ENCODE measurements at regions not wholly inside any gene's neighbourhood (a gene's known extent, or its start where the extent isn't known, plus 50 kb on each side); places are given as distances from the start of the nearest gene placed in this dataset.
"Not testable (repeated sequence)": the region's sequence is repeated elsewhere in the genome, so short reads cannot be mapped to it uniquely, and the experiment has no call there.

DNA sequence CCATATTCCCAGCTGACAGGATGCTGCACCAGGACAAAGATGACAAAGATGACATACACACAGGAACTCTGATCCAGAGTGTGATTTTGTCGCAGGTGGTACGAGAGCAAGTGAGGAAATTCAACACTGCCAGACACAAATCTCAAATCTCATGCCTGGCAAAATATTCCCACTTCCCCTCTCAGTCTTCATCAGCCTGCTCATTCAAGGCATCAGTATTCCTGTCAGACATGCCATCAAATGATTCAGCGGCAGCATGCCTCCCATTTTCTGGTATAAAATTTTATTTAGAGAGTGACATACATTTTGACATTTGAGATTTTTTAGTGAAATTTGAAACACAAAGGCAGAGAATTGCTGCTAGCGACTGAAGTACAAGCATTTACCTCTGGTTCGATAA, 228.1 kb upstream of the LMCD1 start:
- DNase-seq: no peak

DNA sequence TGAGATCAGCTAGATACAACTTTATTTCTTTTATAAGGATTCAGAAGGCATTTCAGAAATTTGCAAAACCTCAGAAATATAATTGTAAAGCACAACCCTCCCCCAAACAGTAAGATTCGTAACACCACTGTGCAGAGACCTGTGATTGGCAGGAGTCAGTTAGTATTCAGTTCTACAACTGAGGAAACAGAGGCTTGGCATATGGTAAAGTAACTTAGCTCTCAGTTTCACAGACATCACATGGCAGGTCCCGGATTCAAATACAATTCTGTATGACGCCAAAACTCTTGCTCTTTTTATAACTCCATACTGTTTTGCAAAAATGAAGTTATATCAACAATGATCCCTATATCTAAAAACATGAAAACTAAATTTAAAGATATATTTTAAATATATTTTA, 225.6 kb upstream of the LMCD1 start:
- no peak for DNase-seq

DNA sequence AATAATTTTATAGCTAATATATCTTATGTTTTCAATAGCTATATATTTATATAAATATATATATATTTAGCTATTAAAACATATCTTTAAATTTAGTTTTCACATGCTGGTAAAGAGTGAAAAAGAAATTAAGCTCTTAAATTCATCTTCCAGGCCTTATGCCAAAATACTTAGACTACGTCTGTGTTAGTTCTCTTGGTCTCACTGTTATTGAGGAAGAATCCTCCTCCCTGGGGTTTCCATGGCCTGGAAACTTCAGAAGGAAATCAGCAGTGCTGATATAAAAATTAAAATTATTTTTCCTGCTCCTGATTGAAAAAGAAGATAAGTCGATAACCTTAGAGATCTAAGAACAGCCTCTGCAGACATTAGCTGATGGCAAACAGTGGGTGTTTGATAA, 225.1 kb upstream of the LMCD1 start:
- DNase-seq: no peak

DNA sequence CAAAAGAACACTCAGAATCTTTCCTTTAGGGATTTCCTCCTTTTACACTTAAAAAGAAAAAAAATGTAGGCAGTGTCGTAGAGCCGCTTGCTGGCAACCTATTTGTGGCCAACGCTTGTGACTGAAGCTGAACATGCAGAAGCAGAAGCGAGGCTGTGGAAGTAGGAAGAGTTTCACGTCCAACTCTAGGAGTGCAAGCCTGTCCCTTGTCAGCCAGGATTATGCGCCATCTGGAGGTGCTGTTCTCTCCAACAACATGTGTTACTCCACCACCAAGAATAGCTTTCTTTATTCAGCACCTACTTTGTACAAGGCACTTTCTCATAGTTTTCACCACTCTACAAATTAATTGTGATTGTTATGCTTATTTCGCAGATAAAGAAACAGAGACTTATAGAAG, 223.2 kb upstream of the LMCD1 start:
- no peak for DNase-seq

DNA sequence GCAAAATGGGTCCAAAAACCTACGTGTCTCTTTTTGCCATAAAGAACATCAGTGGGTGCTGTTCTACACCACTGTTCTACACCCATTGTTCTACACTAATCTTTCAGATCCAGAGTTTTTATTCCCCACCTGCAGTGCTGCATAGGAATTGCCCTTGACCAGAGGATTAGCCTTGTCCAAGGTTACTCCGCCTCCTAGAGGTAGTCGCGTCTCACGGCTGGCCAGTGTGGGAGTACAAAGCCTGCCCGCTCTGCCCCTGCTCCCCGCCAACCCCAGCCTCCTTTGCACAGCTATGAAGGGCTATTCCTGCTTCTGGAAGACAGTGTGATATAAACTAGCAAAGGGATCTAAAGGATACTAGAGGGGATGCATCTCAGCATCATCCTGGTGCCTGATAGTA, 222.1 kb upstream of the LMCD1 start:
- no peak for DNase-seq

DNA sequence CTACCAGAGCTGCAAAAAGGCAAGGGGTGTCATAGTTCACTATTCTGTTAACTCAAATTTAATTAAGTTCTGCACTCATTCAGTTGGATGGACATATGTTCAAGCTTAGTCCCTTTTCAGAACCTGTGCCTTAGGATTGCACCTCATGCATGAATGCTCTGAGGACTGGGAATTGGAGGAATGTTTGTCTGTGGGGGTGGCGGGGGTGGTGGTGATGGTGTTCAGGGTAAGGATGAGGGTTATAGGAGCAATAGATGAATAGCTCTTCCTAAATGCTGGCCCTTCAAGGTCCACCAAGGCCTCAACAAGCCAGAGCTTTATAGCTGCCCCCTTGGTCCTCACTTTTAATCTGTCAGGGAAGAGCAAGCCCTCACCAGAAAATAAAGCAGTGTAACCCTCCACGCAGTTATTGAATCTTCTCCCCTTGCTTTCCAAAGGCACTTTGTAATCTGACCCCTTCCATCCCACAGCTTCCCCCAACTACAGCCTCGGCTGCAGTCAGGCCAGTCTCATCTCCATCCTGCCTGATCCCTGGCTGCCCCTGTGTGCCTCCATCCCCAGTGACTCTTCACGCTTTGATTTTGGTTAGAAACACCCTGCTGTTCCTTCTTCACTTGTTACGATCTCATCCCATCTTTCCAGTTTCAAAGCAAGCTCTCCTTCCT, 221.6 kb upstream of the LMCD1 start:
- no peak for DNase-seq

DNA sequence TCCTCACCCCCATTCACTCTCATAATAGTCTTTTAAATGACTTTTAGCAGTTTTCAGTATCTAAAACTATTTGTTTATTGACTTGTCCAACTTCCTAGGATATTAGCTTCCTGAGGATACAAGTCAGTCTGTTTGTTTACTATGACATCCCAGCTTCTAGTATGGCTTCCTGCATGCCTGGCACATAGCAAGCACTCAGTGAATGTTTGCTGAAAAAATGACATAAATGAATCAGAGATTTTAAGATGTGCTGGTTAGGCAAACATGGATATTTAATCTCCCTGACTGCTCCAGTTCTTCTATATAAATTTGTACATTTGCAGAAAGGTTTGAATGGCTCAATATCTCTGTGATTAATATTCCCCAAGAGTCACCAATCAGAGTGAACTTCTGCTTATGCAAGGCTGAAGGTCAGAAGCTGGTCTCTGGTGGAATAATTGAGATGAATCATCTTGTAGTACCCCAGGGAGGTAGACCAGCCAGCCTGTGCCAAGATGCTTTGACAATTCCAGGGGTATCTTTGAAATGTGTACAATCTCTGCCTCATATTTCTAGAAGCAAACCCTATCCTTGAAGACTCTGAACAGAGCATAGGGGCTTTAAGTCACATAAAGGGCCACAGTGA, 219.0 kb upstream of the LMCD1 start:
- DNase-seq: no peak

DNA sequence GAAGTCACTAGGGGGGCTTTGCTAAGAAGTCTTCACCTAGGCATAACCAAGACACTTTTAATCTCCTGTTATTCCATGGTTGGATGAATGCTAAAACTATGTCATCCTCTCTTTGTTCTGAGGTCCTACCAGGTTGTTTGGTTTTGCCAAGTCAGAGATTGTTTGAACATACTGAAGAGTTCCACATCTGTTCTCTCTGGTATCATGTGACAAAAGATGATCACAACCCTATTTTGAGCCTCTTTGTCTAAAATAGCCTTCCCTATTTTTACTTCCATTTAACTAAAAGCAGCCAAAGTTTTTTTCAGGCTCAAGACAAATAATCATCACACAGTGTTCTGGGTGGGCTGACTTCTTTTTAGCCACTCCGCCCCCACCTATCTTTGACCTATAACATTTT, 218.4 kb upstream of the LMCD1 start:
- DNase-seq: no peak

DNA sequence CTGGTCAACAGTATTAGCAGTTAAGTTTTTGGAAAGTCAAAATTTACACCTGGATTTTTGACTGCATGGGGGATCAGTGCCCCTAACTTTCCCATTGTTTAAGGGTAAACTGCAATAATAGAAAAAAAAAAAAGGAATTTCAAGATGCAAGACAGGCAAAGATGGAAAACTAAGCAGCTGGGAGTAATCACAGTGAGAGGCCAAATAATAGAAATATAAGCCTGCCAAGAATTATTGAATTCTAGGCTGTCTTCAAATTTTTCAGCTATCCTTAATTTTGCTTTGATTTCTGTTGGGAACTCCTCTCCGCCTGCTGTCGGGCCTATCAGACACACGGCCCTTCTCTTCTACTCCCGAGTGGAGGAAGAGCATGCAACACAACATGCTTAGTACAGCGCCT, 215.5 kb upstream of the LMCD1 start:
- DNase-seq: no peak

DNA sequence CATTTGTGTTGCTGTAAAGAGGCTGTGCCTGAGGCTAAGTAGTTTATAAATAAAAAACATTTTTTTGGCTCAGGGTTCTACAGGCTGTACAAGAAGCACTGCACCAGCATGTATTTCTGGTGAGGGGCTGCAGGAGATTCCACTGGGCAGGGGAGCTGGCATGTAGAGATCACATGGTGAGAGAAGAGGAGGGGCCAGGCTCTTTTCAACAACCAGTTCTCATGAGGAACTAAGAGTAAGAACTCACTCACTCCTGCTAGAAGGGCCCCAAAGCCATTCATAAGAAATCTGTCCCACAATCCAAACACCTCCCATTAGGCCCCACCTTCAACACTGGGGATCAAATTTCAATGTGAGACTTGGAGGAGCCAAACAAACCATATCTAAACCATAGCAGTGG, 214.9 kb upstream of the LMCD1 start:
- DNase-seq: no peak

DNA sequence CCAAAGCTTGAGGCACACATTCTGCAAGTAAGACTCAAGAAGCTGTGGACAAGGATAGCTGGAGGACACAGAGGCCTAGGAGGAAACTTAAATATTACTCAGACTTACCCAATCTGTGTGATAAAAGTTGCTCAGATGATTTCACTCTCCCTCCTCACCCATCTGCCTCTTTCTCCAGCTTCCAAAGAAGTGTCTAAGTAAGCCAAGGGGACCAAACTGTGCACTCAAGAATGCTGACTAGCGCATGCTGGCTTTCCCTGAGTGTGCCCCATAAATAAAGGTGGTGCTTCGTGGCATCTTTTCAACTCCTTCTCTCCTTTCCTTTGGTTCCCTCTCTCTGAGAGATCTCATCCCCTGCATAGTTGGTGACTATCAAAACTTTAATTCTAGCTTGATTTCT, 211.0 kb upstream of the LMCD1 start:
- DNase-seq: no peak

DNA sequence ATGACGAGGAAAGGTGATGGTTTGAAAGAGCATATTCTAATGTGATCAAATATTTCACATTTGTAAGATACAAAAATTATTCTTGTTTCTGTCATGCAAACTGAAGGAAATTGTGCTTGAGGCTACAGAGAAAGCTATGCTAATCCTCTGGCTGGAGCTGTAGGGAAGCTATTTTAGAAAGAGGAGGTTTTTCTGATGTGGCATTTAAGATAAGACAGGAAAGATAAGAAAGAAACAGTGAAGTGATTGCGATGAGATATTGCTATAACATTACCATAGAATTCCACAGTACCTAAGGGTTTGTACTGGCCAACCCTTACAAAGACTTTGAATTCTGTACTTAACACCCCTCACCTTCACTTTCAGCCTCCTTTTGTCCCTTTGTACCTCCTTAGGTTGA, 205.2 kb upstream of the LMCD1 start:
- DNase-seq: no peak

DNA sequence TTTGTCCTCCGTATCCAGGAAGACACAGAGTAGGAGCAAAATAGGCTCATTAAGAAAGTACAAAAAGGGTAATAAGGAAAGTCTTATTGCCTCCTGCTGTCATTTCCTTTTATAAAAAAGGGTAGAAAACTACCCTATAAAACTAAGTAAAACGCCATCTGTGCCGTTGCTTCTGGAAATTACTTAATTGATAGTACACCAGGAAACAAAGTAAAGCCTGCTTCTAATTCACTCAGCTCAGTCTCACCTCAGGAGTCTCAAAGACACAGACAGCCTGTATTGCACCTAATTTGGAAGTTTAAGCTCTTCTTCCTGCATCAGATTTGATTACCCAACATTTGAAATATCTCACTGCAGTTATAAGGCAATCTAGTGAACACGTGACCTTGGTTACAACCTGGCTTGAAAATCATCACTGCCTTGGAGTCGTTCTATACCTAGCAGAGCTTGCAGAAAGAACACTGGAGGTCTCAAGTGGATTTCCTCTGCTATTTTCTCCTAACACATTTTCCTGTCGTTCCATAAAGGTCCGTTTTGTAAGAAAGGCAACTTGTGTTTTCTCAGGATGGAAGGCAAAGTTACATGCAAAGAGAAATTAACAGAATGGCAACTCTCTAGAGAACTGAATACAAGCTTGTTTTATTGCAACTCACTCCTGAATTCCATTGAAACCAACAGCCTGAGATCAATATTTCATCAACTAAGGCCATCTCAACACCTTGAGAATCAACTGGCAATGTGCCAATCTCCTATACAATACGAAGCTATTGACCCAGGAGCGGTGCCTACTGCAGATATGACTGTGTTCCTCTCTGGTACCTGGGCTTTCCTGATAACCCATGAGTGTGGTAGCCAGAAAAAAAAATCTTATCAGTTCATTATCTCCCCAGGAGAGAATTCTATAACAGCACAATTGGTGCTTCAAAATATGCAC, 203.3 kb upstream of the LMCD1 start:
- no peak for DNase-seq

DNA sequence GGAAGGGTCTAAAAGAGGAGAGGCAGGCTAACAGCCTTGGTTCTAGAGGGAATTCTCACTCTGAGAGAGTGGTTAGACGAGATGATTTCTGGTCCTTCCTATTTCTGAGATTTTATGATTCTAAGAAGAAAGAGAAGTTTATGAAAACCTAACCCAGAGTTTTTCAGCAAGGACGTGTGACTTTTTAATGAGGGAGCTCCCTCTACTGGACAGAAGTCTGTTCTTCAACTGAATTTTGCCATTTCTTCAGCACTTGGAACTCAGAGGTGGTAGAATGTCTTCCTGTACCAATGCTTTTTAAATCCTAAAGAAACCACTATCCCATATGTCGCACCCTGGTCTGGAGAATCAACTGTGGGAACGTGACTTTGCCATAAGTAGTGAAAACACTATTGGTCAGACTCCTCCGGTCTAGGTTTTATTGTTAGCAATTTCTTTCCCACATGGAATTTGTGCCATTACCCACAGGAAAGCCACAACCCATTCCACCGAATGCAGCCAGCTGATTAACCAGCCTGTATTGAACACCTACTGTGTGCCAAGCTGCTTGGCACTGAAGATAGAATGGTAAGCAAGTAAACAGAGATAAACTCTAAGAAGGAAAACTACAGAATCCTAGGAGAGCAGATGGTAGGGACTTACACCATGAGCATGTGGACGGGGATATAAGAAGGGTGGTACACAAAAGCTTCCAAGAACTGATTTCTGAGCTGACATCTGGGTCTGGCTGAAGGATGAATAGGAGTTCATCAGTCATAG, 199.5 kb upstream of the LMCD1 start:
- peak; percentile 35 for DNase-seq

DNA sequence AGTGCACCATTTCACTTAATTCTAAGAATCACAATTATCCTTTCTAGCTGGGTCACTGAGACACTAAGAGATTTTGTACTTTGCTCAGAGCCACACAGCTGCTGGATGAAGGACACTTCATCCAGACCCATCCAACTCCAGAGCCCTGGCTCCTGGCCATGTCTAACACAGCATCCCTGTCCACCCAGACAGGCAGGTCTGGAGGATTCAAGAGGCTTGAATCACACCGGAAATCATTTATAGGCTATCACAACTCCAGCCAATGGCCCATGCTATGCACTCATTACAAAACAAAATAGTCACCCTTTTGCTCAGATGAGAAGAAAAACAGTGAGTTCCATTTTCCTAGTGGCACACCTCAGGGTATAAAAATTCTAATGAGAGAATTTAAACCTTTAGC, 198.2 kb upstream of the LMCD1 start:
- DNase-seq: no peak

DNA sequence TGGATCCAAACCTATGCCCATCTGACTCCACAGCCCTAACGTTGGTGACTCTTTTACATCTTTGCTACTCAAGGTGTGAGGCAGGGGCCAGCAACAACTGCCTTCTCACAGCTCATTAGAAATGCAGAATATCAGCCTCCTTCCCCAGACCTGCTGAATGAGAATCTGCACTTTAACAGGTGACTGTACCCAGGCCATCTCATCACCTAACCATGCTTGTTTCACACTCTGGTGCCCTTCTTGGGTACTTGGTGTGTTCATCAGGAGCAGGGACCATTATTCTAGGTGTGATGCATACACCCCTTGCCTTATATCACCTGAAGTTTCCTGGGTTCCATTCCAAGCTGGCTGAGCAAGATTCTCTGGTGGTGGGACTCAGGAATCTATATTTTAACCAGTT, 196.3 kb upstream of the LMCD1 start:
- DNase-seq: no peak

DNA sequence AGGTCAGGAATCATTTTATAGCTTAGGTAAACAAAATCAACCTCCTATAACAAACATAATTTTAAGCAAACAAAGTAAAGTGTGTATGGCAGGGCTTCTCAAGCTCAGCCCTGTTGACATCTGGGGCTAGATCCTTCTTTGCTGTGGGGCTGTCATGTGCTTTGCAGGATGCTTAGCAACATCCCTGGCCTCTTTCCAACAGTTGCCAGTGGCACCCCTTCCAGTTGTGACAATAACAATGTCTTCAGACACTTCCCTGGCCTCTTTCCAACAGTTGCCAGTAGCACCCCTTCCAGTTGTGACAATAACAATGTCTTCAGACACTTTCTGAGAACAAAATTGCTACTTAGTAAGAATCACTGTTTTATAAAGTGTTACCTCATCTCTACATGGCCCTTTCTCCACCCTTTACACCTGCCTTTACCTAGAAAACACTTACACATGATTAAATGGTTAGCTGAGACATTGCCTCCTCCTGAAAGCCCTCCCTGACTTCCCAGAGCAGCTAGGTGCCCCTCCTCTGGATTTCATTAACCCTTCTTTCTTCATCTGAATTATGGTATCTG, 194.0 kb upstream of the LMCD1 start:
- no peak for DNase-seq

DNA sequence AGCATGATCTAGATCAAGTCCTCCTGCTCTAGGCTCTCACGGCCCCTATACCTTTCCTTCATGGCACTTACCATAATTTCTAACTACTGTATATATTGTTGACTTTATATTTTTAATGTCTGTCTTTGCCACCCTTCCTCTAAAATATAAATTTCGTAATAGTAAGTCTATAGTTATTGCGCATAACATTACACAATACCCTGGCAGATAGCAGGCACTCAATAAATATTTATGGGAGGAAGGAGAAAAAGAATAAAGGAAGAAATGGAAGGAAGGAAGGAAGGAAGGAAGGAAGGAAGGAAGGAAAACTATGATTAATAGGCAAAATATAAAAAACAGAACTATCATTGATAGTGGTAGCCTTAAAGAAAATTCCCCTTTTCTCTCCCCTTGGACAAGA, 190.3 kb upstream of the LMCD1 start:
- DNase-seq: peak; percentile 5

DNA sequence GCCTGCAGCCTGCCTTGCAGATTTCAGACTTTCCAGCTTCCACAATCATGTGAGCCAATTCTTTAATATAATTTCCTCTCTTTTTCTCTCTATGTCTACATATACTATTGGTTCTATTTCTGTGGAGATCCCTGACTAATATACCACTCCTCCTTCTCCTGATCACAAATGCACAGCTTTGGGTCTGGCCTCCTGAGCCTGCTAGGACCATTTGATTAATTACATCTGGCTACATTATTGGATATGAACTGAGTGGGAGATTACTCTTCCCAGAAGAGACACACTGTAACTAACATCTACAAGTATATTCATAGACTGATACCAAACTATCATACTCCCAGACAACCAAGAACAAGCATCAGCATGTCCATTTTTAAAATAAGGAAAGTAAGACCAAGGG, 188.9 kb upstream of the LMCD1 start:
- no peak for DNase-seq

DNA sequence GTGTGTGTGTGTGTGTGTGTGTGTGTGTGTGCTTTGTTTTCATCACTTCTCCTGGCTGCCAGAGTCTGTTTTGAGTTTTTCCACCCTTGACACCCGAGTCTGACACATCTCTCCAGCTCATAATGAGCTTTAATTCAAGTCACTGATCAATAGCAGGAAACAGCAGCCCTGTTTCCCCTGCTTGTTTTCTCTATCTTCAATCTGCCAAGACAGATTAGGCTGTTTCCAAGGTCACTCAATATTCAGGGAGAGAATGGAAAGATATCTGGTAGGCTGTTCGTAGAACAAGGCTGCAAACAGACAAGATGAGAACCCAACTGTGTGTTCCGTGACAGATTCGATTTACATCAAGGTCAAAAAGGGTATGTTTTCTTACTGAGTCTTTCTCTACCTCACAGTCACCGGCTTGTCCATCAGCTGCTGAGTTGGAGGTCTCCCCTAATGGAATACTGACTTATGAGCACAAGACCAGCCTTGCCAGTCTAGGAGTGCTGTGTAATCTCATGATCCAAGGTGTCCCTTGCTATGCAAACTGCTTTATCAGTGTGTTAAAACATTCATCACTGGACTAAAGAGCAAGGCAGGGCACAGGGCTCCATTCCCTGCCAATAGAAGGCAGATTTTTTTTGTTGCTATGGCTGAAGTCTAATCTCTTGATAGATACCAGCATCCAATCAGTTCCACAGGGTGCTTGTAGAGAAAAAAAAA, 187.9 kb upstream of the LMCD1 start:
- no peak for DNase-seq

DNA sequence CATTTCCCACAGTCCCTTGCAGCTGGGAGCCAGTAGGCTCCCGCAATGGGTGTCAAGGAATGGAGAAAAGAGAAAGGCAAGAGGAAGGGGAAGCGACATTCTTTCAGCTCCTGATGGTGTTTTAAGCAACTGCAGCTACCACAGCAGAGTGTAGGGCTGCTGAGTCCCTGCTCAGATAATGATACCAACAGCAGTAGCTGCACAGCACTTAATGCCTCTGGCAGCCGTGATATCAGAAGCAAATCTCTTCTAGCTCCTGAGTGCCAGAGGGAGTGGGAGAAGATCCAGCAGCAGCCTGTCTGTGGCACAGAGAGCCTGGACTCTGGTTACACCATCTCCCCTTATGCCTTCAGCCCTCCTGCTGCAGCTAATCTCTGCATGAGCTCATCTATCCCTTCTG, 186.1 kb upstream of the LMCD1 start:
- DNase-seq: not testable (repeated sequence)

Data from inflammatory macrophage treated with lipopolysaccharide for 4 hours (primary cell).